Peyer's patch (tissue), 4 donors: ENCODE measurements at regions not wholly inside any gene's neighbourhood (a gene's known extent, or its start where the extent isn't known, plus 50 kb on each side); places are given as distances from the start of the nearest gene placed in this dataset.

Experiments used
- POLR2A ChIP-seq, 2 donors: fragments of 450-650 bp; IDR thresholded peaks; one replicate each; pipeline ENCODE4 v1.5.1; 2017; ENCODE audit warnings: antibody characterized with exemption in 2 of 2, mild to moderate bottlenecking in 2 of 2, moderate library complexity in 2 of 2
- TF ChIP-seq, protein P1 (sequence below), 6 experiments: fragments of 450-650 bp in 4 of 6; fragments of 200-600 bp in 2 of 6; sonication (generic) in 1 of 6; IDR thresholded peaks; one replicate each; pipeline ENCODE4 v1.5.1; 2017 to 2019; ENCODE audit warnings: antibody characterized with exemption in 6 of 6, mild to moderate bottlenecking in 3 of 6, moderate library complexity in 1 of 6

DNA sequence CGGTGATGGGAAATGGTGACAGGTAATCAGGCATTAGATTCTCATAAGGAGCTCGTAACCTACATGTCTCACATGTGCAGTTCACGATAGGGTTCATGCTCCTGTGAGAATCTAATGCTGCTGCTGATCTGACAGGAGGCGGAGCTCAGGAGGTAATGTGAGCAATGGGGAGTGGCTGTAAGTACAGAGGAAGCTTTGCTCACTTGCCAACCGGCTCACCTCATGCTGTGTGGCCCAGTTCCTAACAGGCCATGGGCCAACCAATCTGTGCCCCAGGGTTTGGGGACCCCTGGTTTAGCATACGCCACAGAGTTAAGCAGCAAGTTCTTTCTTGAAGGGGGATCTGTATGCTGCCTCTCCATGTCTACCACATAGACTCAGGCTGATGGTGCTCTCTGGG lies 133.1 kb downstream of the IQUB start:
- TF ChIP-seq, protein P1, sequence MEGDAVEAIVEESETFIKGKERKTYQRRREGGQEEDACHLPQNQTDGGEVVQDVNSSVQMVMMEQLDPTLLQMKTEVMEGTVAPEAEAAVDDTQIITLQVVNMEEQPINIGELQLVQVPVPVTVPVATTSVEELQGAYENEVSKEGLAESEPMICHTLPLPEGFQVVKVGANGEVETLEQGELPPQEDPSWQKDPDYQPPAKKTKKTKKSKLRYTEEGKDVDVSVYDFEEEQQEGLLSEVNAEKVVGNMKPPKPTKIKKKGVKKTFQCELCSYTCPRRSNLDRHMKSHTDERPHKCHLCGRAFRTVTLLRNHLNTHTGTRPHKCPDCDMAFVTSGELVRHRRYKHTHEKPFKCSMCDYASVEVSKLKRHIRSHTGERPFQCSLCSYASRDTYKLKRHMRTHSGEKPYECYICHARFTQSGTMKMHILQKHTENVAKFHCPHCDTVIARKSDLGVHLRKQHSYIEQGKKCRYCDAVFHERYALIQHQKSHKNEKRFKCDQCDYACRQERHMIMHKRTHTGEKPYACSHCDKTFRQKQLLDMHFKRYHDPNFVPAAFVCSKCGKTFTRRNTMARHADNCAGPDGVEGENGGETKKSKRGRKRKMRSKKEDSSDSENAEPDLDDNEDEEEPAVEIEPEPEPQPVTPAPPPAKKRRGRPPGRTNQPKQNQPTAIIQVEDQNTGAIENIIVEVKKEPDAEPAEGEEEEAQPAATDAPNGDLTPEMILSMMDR (IDR thresholded peaks at IDR 0.05), result no peak
- TF ChIP-seq POLR2A (IDR thresholded peaks at IDR 0.05), result no peak
